SU-DHL-6 (cell line): ENCODE measurements at regions not wholly inside any gene's neighbourhood (a gene's known extent, or its start where the extent isn't known, plus 50 kb on each side); places are given as distances from the start of the nearest gene placed in this dataset.

Experiments used
- H2AFZ ChIP-seq: fragments of 200-600 bp; sonication (generic); 2 replicates; pipeline ENCODE4 v1.6.1; 2014; ENCODE audit warnings: low read depth, mild to moderate bottlenecking, moderate library complexity, mixed read lengths, antibody characterized with exemption, low read length; ENCODE audit not compliant: severe bottlenecking
- H3F3A ChIP-seq: fragments of 200-600 bp; shearing (Covaris generic); 2 replicates; pipeline ENCODE4 v1.6.0; 2016; ENCODE audit warnings: antibody characterized with exemption, mild to moderate bottlenecking; ENCODE audit not compliant: insufficient read depth
- H3K27ac ChIP-seq: fragments of 200-600 bp; sonication (generic); 2 replicates; pipeline ENCODE4 v1.5.1; 2016; ENCODE audit warnings: low read depth, mild to moderate bottlenecking, low read length, moderate library complexity, mixed read lengths
- H3K27me3 ChIP-seq: fragments of 200-600 bp; sonication (generic), shearing (Covaris generic); 2 replicates; pipeline ENCODE4 v1.6.0; 2014; ENCODE audit warnings: mild to moderate bottlenecking, low read length
- H3K36me3 ChIP-seq: fragments of 200-600 bp; sonication (generic); 2 replicates; pipeline ENCODE4 v1.6.1; 2014; ENCODE audit warnings: mild to moderate bottlenecking, low read length, mixed read lengths
- H3K4me2 ChIP-seq: fragments of 300-600, 200-600 bp; shearing (Covaris generic), sonication (generic); 2 replicates; pipeline ENCODE4 v1.6.0; 2014; ENCODE audit warnings: low read length, low read depth, mild to moderate bottlenecking; ENCODE audit not compliant: poor library complexity, severe bottlenecking
- H3K4me3 ChIP-seq: fragments of 200-600 bp; sonication (generic); 2 replicates; pipeline ENCODE4 v1.5.1; 2014; ENCODE audit warnings: antibody characterized with exemption, low read length, mild to moderate bottlenecking, mixed read lengths; ENCODE audit not compliant: insufficient read depth, poor library complexity, severe bottlenecking
- H3K79me2 ChIP-seq: fragments of 200-600 bp; sonication (generic); 2 replicates; pipeline ENCODE4 v1.6.1; 2014; ENCODE audit warnings: mild to moderate bottlenecking, low read length, moderate library complexity; ENCODE audit not compliant: insufficient read depth
- H3K9ac ChIP-seq: fragments of 200-600 bp; sonication (generic); 2 replicates; pipeline ENCODE4 v1.7.0; 2014; ENCODE audit warnings: mild to moderate bottlenecking, low read length
- H3K9me2 ChIP-seq: fragments of 200-600 bp; sonication (generic); replicated peaks from 2 replicates; pipeline ENCODE4 v1.6.1; 2014; ENCODE audit warnings: low read length; ENCODE audit not compliant: insufficient read depth
- H3K9me3 ChIP-seq: fragments of 200-600 bp; sonication (generic); 2 replicates; pipeline ENCODE4 v1.6.1; 2014; ENCODE audit warnings: low read length, mixed read lengths; ENCODE audit not compliant: insufficient read depth
- H4K20me1 ChIP-seq: fragments of 200-600 bp; sonication (generic); 2 replicates; pipeline ENCODE4 v1.6.1; 2014; ENCODE audit warnings: low read depth, mild to moderate bottlenecking, antibody characterized with exemption, low read length, moderate library complexity, mixed read lengths
- CTCF ChIP-seq: fragments of 200-600 bp; sonication (generic); IDR thresholded peaks from one replicate; pipeline ENCODE4 v1.5.1; 2017; ENCODE audit warnings: antibody characterized with exemption, mild to moderate bottlenecking, low read length, moderate library complexity; ENCODE audit not compliant: insufficient read depth, poor library complexity, severe bottlenecking
- EZH2phosphoT487 ChIP-seq: fragments of 200-600 bp; sonication (generic), shearing (Covaris generic); conservative IDR thresholded peaks from 2 replicates; pipeline ENCODE4 v1.6.1; 2018; ENCODE audit warnings: mild to moderate bottlenecking, antibody characterized with exemption, low read length, moderate library complexity, mixed read lengths

GRCh38 chr7:81514546-81514945 lies 255.3 kb downstream of the HGF start:
- no peaks in the 10 kb centered on the region for H4K20me1 ChIP-seq
- no peaks in the 10 kb centered on the region for H3K79me2 ChIP-seq
- H3F3A ChIP-seq: no peaks in the 10 kb centered on the region
- no peak overlapping the region for H3K4me3 ChIP-seq
- no peak overlapping the region for H2AFZ ChIP-seq
- no peaks in the 10 kb centered on the region for H3K9me3 ChIP-seq
- H3K9me2 ChIP-seq: no peaks in the 10 kb centered on the region
- no peaks in the 10 kb centered on the region for H3K36me3 ChIP-seq
- no peaks in the 10 kb centered on the region for H3K27me3 ChIP-seq
- TF ChIP-seq CTCF: no peak
- TF ChIP-seq EZH2phosphoT487: no peak
- H3K4me2 ChIP-seq: no peak overlapping the region
- no peak overlapping the region for H3K27ac ChIP-seq
- H3K9ac ChIP-seq: no peak overlapping the region

- Histone ChIP-seq H3K9ac (no peak overlapping the region), H3K9me2 (no peaks in the 10 kb centered on the region)
Observed at GRCh38 chr7:81510122-81510521, 259.7 kb downstream of the HGF start.

GRCh38 chr7:81507221-81507620 lies 262.6 kb downstream of the HGF start:
- H3K9ac ChIP-seq: no peak overlapping the region
- no peak for TF ChIP-seq CTCF
- no peak for TF ChIP-seq EZH2phosphoT487

More at GRCh38 chr7:81510122-81510521, 259.7 kb downstream of the HGF start:
- Histone ChIP-seq H2AFZ (no peak overlapping the region), H3F3A (no peaks in the 10 kb centered on the region), H3K4me2 (no peak overlapping the region), H3K79me2 (no peaks in the 10 kb centered on the region), H3K27me3 (0 out of 2 replicates have a peak, but pooled peaks cover 3% of the 10 kb centered on the region), H3K36me3 (no peaks in the 10 kb centered on the region), H3K4me3 (no peak overlapping the region), H4K20me1 (no peaks in the 10 kb centered on the region), H3K27ac (no peak overlapping the region), H3K9me3 (no peaks in the 10 kb centered on the region)
- TF ChIP-seq EZH2phosphoT487: no peak
- TF ChIP-seq CTCF: no peak

GRCh38 chr7:81506609-81507008 lies 263.2 kb downstream of the HGF start:
- no peak overlapping the region for H3K4me3 ChIP-seq
- H3K79me2 ChIP-seq: no peaks in the 10 kb centered on the region
- no peaks in the 10 kb centered on the region for H3F3A ChIP-seq

More at GRCh38 chr7:81507221-81507620, 262.6 kb downstream of the HGF start:
- H3K4me3 ChIP-seq: no peak overlapping the region
- no peaks in the 10 kb centered on the region for H3K9me2 ChIP-seq
- H3K27me3 ChIP-seq: 0 out of 2 replicates have a peak, but pooled peaks cover 3% of the 10 kb centered on the region
- H2AFZ ChIP-seq: no peak overlapping the region
- H3F3A ChIP-seq: no peaks in the 10 kb centered on the region
- H3K27ac ChIP-seq: no peak overlapping the region
- no peaks in the 10 kb centered on the region for H3K9me3 ChIP-seq
- H4K20me1 ChIP-seq: no peaks in the 10 kb centered on the region
- no peak overlapping the region for H3K4me2 ChIP-seq
- no peaks in the 10 kb centered on the region for H3K36me3 ChIP-seq
- H3K79me2 ChIP-seq: no peaks in the 10 kb centered on the region

More at GRCh38 chr7:81506609-81507008, 263.2 kb downstream of the HGF start:
- Histone ChIP-seq H3K27me3 (0 out of 2 replicates have a peak, but pooled peaks cover 3% of the 10 kb centered on the region), H3K27ac (no peak overlapping the region), H3K9me2 (no peaks in the 10 kb centered on the region), H2AFZ (no peak overlapping the region), H3K9me3 (no peaks in the 10 kb centered on the region), H4K20me1 (no peaks in the 10 kb centered on the region), H3K36me3 (no peaks in the 10 kb centered on the region), H3K4me2 (no peak overlapping the region), H3K9ac (no peak overlapping the region)
- TF ChIP-seq EZH2phosphoT487 (no peak), CTCF (no peak)
